ENCODE measurements at regions not wholly inside any gene's neighbourhood (a gene's known extent, or its start where the extent isn't known, plus 50 kb on each side); places are given as distances from the start of the nearest gene placed in this dataset.

GRCh38 chr6:28646650-28647049 is 121.0 kb downstream of the GPX5 start:
- POLR2A ChIA-PET, result no interaction called here
- peaks cover 41% of the 10 kb centered on the region for H3K27me3 Mint-ChIP-seq
- H3K4me1 Mint-ChIP-seq, result peaks cover 7% of the 10 kb centered on the region
- DNase-seq (no peak), ATAC-seq (no peak)
- intact Hi-C loops (cut with DNase I, micrococcal nuclease), result no loop called here
- H3K9me3 Mint-ChIP-seq (ENCODE audit: low read depth), result no peaks in the 10 kb centered on the region
- no peak overlapping the region for H3K27ac Mint-ChIP-seq
- H3K36me3 Mint-ChIP-seq (ENCODE audit: low read depth), result no peaks in the 10 kb centered on the region
- CTCF ChIA-PET, result no interaction called here
- no peak overlapping the region for H3K4me3 Mint-ChIP-seq

GRCh38 chr6:28648035-28648877 is 122.6 kb downstream of the GPX5 start:
- Mint-ChIP-seq H3K4me3 (peak overlapping the region; percentile 78), H3K27ac (peak overlapping the region; percentile 26), H3K36me3 (ENCODE audit: low read depth) (no peaks in the 10 kb centered on the region), H3K4me1 (peaks cover 7% of the 10 kb centered on the region), H3K27me3 (peaks cover 50% of the 10 kb centered on the region), H3K9me3 (ENCODE audit: low read depth) (no peaks in the 10 kb centered on the region)
- peak; percentile 83 for DNase-seq
- CTCF ChIA-PET, result interaction anchor here (0.8 to 1.1 kb wide), 2 partner anchors 13 to 190 kb away, joined by 3 read pairs; no protein-coding TSS in a partner anchor
- intact Hi-C loops (cut with DNase I, micrococcal nuclease), result loop anchor here (1.0 to 2.0 kb wide), 3 partner anchors 10 to 41 kb away; no protein-coding TSS in a partner anchor
- POLR2A ChIA-PET, result interaction anchor here (0.7 kb wide), 1 partner anchor 207 kb away, joined by 5 read pairs; no protein-coding TSS in a partner anchor
- ATAC-seq, result peak; percentile 74

GRCh38 chr6:28648878-28649375 is 123.2 kb downstream of the GPX5 start:
- peaks cover 7% of the 10 kb centered on the region for H3K4me1 Mint-ChIP-seq
- no peaks in the 10 kb centered on the region for H3K9me3 Mint-ChIP-seq (ENCODE audit: low read depth)
- ChIA-PET CTCF (interaction anchor here (0.8 kb wide), 1 partner anchor 12 kb away, joined by 3 read pairs; no protein-coding TSS in a partner anchor), POLR2A (interaction anchor here (0.7 kb wide), 1 partner anchor 208 kb away, joined by 5 read pairs; no protein-coding TSS in a partner anchor)
- DNase-seq (no peak), ATAC-seq (no peak)
- no peaks in the 10 kb centered on the region for H3K36me3 Mint-ChIP-seq (ENCODE audit: low read depth)
- H3K27me3 Mint-ChIP-seq, result peaks cover 49% of the 10 kb centered on the region
- no peak overlapping the region for H3K27ac Mint-ChIP-seq
- intact Hi-C loops (cut with DNase I, micrococcal nuclease), result loop anchor here (1.0 to 2.0 kb wide), 3 partner anchors 9 to 42 kb away; no protein-coding TSS in a partner anchor
- peak overlapping the region; percentile 78 for H3K4me3 Mint-ChIP-seq

GRCh38 chr6:28651161-28651560 is 125.5 kb downstream of the GPX5 start:
- H3K9me3 Mint-ChIP-seq (ENCODE audit: low read depth), result no peaks in the 10 kb centered on the region
- CTCF ChIA-PET, result no interaction called here
- intact Hi-C loops (cut with DNase I, micrococcal nuclease), result loop anchor here in 1 of 2 experiments (10.0 kb wide), 1 partner anchor 746 kb away; no protein-coding TSS in a partner anchor

GRCh38 chr6:28653876-28654275 is 128.2 kb downstream of the GPX5 start:
- POLR2A ChIA-PET, result interaction anchor here (0.6 kb wide), 1 partner anchor 1684 kb away, joined by 4 read pairs; no protein-coding TSS in a partner anchor
- DNase-seq (no peak), ATAC-seq (no peak)
- no peaks in the 10 kb centered on the region for H3K9me3 Mint-ChIP-seq (ENCODE audit: low read depth)
- H3K27me3 Mint-ChIP-seq, result peaks cover 59% of the 10 kb centered on the region
- no peak overlapping the region for H3K4me3 Mint-ChIP-seq
- CTCF ChIA-PET, result interaction anchor here (0.6 kb wide), 1 partner anchor 965 kb away, joined by 4 read pairs; no protein-coding TSS in a partner anchor
- intact Hi-C loops (cut with DNase I, micrococcal nuclease), result loop anchor here in 1 of 2 experiments (10.0 kb wide), 1 partner anchor 749 kb away; no protein-coding TSS in a partner anchor
- H3K36me3 Mint-ChIP-seq (ENCODE audit: low read depth), result peaks cover 1% of the 10 kb centered on the region
- peaks cover 20% of the 10 kb centered on the region for H3K4me1 Mint-ChIP-seq
- no peak overlapping the region for H3K27ac Mint-ChIP-seq

More at GRCh38 chr6:28651161-28651560, 125.5 kb downstream of the GPX5 start:
- Mint-ChIP-seq H3K4me1 (peaks cover 7% of the 10 kb centered on the region), H3K36me3 (ENCODE audit: low read depth) (no peaks in the 10 kb centered on the region), H3K27me3 (peaks cover 52% of the 10 kb centered on the region), H3K27ac (no peak overlapping the region), H3K4me3 (no peak overlapping the region)
- POLR2A ChIA-PET, result no interaction called here
- DNase-seq (no peak), ATAC-seq (no peak)

GRCh38 chr6:28655164-28655563 is 129.5 kb downstream of the GPX5 start:
- H3K4me3 Mint-ChIP-seq, result no peak overlapping the region
- ChIA-PET CTCF (no interaction called here), POLR2A (no interaction called here)
- DNase-seq, result no peak
- no peak for ATAC-seq
- no peaks in the 10 kb centered on the region for H3K9me3 Mint-ChIP-seq (ENCODE audit: low read depth)
- intact Hi-C loops (cut with DNase I, micrococcal nuclease), result loop anchor here (5.0 to 10.0 kb wide), 3 partner anchors 68 to 750 kb away; a partner anchor contains a TSS
- H3K27me3 Mint-ChIP-seq, result peaks cover 61% of the 10 kb centered on the region
- peaks cover 1% of the 10 kb centered on the region for H3K36me3 Mint-ChIP-seq (ENCODE audit: low read depth)
- H3K27ac Mint-ChIP-seq, result no peak overlapping the region
- peaks cover 24% of the 10 kb centered on the region for H3K4me1 Mint-ChIP-seq

- intact Hi-C loops (cut with DNase I, micrococcal nuclease), result loop anchor here (5.0 to 10.0 kb wide), 3 partner anchors 69 to 752 kb away; a partner anchor contains a TSS
- ChIA-PET POLR2A (no interaction called here), CTCF (no interaction called here)
- ATAC-seq, result no peak
- Mint-ChIP-seq H3K36me3 (ENCODE audit: low read depth) (peaks cover 1% of the 10 kb centered on the region), H3K27me3 (peaks cover 57% of the 10 kb centered on the region), H3K4me1 (peaks cover 24% of the 10 kb centered on the region), H3K9me3 (ENCODE audit: low read depth) (no peaks in the 10 kb centered on the region), H3K4me3 (peak overlapping the region; percentile 77), H3K27ac (no peak overlapping the region)
- no peak for DNase-seq
These were observed 131.0 kb downstream of the GPX5 start for GRCh38 chr6:28656715-28657114.

- no peak overlapping the region for H3K27ac Mint-ChIP-seq
- DNase-seq (no peak), ATAC-seq (no peak)
- peaks cover 24% of the 10 kb centered on the region for H3K4me1 Mint-ChIP-seq
- intact Hi-C loops (cut with DNase I, micrococcal nuclease), result loop anchor here (5.0 to 10.0 kb wide), 3 partner anchors 70 to 753 kb away; a partner anchor contains a TSS
- CTCF ChIA-PET, result interaction anchor here (1.2 to 1.5 kb wide), 3 partner anchors 17 to 115 kb away, joined by 3 to 5 read pairs (median 4); no protein-coding TSS in a partner anchor
- H3K4me3 Mint-ChIP-seq, result peak overlapping the region; percentile 77
- peaks cover 1% of the 10 kb centered on the region for H3K36me3 Mint-ChIP-seq (ENCODE audit: low read depth)
- POLR2A ChIA-PET, result interaction anchor here (0.6 to 0.7 kb wide), 2 partner anchors 64 to 71 kb away, joined by 3 read pairs; a partner anchor contains a TSS
- no peaks in the 10 kb centered on the region for H3K9me3 Mint-ChIP-seq (ENCODE audit: low read depth)
- H3K27me3 Mint-ChIP-seq, result peaks cover 50% of the 10 kb centered on the region
These were observed 131.7 kb downstream of the GPX5 start for GRCh38 chr6:28657381-28657768.

GRCh38 chr6:28657769-28658465 is 132.2 kb downstream of the GPX5 start:
- ChIA-PET POLR2A (interaction anchor here (0.6 to 0.7 kb wide), 5 partner anchors 65 to 885 kb away, joined by 3 to 4 read pairs (median 3); a partner anchor contains a TSS), CTCF (interaction anchor here (0.6 to 1.5 kb wide), 6 partner anchors 9 to 1269 kb away, joined by 3 to 5 read pairs (median 3); partner anchors contain the start of gene ZNF391)
- peak overlapping the region; percentile 77 for H3K4me3 Mint-ChIP-seq
- H3K9me3 Mint-ChIP-seq (ENCODE audit: low read depth), result no peaks in the 10 kb centered on the region
- H3K4me1 Mint-ChIP-seq, result peaks cover 24% of the 10 kb centered on the region
- peak overlapping the region; percentile 76 for H3K27ac Mint-ChIP-seq
- peaks cover 50% of the 10 kb centered on the region for H3K27me3 Mint-ChIP-seq
- peak; percentile 94 for ATAC-seq
- H3K36me3 Mint-ChIP-seq (ENCODE audit: low read depth), result peaks cover 1% of the 10 kb centered on the region
- peak; percentile 84 for DNase-seq
- intact Hi-C loops (cut with DNase I, micrococcal nuclease), result loop anchor here (1.0 to 10.0 kb wide), 8 partner anchors 10 to 753 kb away; a partner anchor contains a TSS

- Mint-ChIP-seq H3K27me3 (peaks cover 50% of the 10 kb centered on the region), H3K9me3 (ENCODE audit: low read depth) (no peaks in the 10 kb centered on the region), H3K27ac (peak overlapping the region; percentile 76), H3K4me3 (peak overlapping the region; percentile 77), H3K4me1 (peaks cover 24% of the 10 kb centered on the region), H3K36me3 (ENCODE audit: low read depth) (peaks cover 1% of the 10 kb centered on the region)
- no peak for DNase-seq
- ChIA-PET POLR2A (interaction anchor here (0.7 kb wide), 1 partner anchor 441 kb away, joined by 3 read pairs; no protein-coding TSS in a partner anchor), CTCF (interaction anchor here (0.7 to 1.5 kb wide), 4 partner anchors 8 to 116 kb away, joined by 3 to 5 read pairs (median 4); no protein-coding TSS in a partner anchor)
- intact Hi-C loops (cut with DNase I, micrococcal nuclease), result loop anchor here (1.0 to 10.0 kb wide), 8 partner anchors 10 to 754 kb away; a partner anchor contains a TSS
- no peak for ATAC-seq
These were observed 133.0 kb downstream of the GPX5 start for GRCh38 chr6:28658475-28659249.
